Stimulated activated memory B cell treated with anti-CD40 and anti-IgM and Interleukin-4, amounts not matched to agents 10 μg/mL and 1 μg/mL and 100 μg/mL, for 72 hours (primary cell): ENCODE measurements at regions not wholly inside any gene's neighbourhood (a gene's known extent, or its start where the extent isn't known, plus 50 kb on each side); places are given as distances from the start of the nearest gene placed in this dataset.

Experiments
- ATAC-seq: fragments of 150-1000 bp; cut with Tn5 transposase; 2 replicates; pipeline ENCODE4 v1.10.0; 2021
- H3K27ac Mint-ChIP-seq: one replicate; pipeline ENCODE4 v1.8.0; 2022; ENCODE audit warnings: mild to moderate bottlenecking, mixed read lengths
- H3K27me3 Mint-ChIP-seq: one replicate; pipeline ENCODE4 v1.8.0; 2022; ENCODE audit warnings: mixed read lengths
- H3K36me3 Mint-ChIP-seq: one replicate; pipeline ENCODE4 v1.8.0; 2022; ENCODE audit warnings: mixed read lengths
- H3K4me1 Mint-ChIP-seq: one replicate; pipeline ENCODE4 v1.8.0; 2022; ENCODE audit warnings: mixed read lengths
- H3K4me3 Mint-ChIP-seq: one replicate; pipeline ENCODE4 v1.8.0; 2022; ENCODE audit warnings: mild to moderate bottlenecking, moderate library complexity, mixed read lengths
- H3K9me3 Mint-ChIP-seq: one replicate; pipeline ENCODE4 v1.8.0; 2022; ENCODE audit warnings: mixed read lengths

DNA sequence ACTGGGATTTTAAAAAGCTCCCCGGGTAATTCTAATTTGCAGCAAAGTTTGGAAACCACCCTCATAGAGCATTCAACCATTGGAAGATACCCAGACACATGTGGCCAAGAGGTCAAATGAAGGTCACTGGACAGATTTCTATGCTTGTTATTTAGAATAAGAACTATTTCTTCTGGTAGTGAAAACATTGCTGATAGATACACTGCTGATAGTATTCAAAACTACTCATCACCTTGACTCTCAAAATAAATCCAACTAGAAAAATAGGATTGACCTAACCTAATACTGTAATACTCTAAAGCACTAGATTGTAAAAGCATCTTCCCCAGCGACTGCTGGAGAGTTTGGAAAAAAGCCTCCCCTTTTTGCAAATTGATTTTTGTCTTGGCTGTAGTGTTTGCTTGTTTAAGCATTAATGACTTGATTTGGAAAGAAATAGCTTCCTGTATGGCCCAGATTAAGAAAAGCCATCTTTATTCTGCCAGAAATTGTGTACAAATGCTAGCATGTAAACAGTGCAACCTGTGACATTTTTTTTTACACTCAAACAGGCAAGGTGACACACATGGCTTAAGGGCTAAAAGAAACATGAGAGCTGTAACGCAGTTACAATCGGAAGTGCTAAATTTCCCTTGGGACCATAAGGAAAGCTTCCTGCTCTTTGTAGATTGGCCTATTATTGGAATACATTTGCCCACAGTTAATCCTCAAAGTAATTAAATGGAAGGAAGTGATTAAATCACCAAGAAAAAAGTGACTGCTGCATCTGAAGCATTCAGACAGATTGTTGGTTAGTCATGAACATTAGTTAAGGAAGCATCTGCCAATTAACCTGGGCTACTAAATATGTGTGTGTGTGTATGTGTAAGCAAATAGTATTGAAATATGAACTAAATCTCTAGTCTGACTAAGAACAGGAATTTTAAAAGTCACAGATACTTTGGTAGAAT is 356.5 kb upstream of the ATP2B1 start:
- peaks cover 2% of the 10 kb centered on the region for H3K36me3 Mint-ChIP-seq
- no peak overlapping the region for H3K4me3 Mint-ChIP-seq
- H3K9me3 Mint-ChIP-seq: peaks cover 2% of the 10 kb centered on the region
- no peaks in the 10 kb centered on the region for H3K27me3 Mint-ChIP-seq
- no peak overlapping the region for H3K27ac Mint-ChIP-seq
- no peak for ATAC-seq
- H3K4me1 Mint-ChIP-seq: peaks cover 7% of the 10 kb centered on the region

DNA sequence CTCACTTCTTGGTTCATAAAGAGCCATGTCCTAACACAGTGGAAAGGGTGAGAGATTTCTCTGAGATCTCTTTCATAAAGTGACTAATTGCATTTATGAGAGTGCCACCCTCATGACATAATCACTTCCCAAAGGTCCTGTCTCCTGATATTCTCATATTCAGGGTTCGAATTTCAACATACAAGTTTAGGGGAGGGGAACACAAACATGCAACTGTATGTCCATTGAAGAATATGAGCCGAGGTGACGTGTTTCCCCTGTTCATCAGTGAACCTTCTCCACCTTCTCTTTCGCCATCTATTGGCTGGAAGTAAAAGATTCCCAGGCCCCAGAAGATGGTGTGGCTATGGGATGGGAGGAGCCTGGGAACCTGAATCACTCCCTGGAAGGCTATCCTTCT is 354.2 kb upstream of the ATP2B1 start:
- Mint-ChIP-seq H3K4me3 (no peak overlapping the region), H3K27ac (no peak overlapping the region), H3K36me3 (no peaks in the 10 kb centered on the region), H3K27me3 (no peaks in the 10 kb centered on the region), H3K4me1 (peaks cover 7% of the 10 kb centered on the region), H3K9me3 (no peaks in the 10 kb centered on the region)
- ATAC-seq: no peak

DNA sequence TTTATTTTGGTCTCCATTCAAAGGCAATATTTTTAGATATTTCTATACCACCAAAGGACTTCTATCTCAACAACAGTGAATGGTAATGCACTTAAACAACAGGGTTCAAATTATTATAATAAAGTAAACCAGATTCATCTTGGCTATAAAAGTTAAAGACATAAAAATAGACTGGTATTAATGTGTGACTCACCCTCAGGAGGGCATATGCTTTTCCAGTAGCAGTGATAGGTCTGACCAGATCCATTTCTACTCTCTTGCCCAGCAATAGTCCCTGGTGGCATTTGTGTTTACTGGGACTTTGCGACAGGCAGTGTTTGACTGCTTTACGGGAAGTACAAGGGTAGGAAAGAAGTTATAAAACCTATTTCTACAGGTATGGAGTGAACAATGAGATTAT is 353.2 kb upstream of the ATP2B1 start:
- no peak for ATAC-seq
- H3K9me3 Mint-ChIP-seq: no peaks in the 10 kb centered on the region
- no peak overlapping the region for H3K4me3 Mint-ChIP-seq

GRCh38 chr12:90060031-90060430 is 351.4 kb upstream of the ATP2B1 start:
- no peaks in the 10 kb centered on the region for H3K27me3 Mint-ChIP-seq
- no peaks in the 10 kb centered on the region for H3K9me3 Mint-ChIP-seq
- no peaks in the 10 kb centered on the region for H3K36me3 Mint-ChIP-seq
- no peak overlapping the region for H3K27ac Mint-ChIP-seq
- H3K4me1 Mint-ChIP-seq: peaks cover under 1% of the 10 kb centered on the region
- no peak for ATAC-seq
- H3K4me3 Mint-ChIP-seq: no peak overlapping the region

More for the DNA sequence above, 353.2 kb upstream of the ATP2B1 start:
- no peaks in the 10 kb centered on the region for H3K27me3 Mint-ChIP-seq
- no peaks in the 10 kb centered on the region for H3K36me3 Mint-ChIP-seq
- H3K27ac Mint-ChIP-seq: no peak overlapping the region
- H3K4me1 Mint-ChIP-seq: peaks cover 7% of the 10 kb centered on the region

DNA sequence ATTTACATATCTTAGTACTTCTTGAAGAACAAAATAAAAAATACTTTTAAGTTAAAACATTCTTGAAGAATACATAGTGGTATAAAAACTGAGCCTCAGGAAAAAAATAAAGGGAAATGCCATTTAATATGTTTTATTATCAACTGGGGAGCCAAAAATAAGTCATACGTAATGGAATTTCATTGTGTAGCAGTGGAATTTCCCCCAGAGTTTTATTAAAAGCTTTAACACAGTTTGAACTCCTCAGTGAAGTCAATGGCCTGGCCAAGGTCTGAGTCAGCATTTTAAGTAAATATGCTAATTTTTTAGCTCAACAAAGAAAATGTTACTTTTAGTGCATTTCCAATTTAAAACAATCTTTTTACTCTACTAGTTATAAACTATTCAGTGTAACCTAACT is 350.1 kb upstream of the ATP2B1 start:
- ATAC-seq: no peak
- H3K27ac Mint-ChIP-seq: no peak overlapping the region
- H3K27me3 Mint-ChIP-seq: no peaks in the 10 kb centered on the region
- no peaks in the 10 kb centered on the region for H3K9me3 Mint-ChIP-seq
- no peaks in the 10 kb centered on the region for H3K4me1 Mint-ChIP-seq
- H3K4me3 Mint-ChIP-seq: no peak overlapping the region
- H3K36me3 Mint-ChIP-seq: no peaks in the 10 kb centered on the region

DNA sequence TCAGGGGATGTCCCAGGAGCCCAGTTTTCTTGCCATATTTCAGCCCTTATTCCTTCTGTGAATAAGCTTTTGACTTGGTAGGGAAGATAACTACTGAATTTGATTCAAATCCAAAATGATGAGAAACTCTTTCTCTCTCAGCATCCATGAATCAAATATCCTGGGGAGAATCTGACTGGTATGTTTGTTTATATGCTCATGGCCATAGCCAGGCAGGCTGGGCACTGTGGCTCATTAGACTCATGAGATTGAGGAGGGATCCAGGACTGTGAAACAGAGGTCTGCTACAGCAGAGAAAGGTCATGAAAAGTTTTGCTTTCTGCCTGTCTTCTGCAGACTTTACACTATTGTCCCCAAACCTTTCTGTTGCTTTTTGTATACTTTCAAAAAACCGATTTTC is 346.4 kb upstream of the ATP2B1 start:
- ATAC-seq: no peak
- H3K4me1 Mint-ChIP-seq: no peaks in the 10 kb centered on the region

DNA sequence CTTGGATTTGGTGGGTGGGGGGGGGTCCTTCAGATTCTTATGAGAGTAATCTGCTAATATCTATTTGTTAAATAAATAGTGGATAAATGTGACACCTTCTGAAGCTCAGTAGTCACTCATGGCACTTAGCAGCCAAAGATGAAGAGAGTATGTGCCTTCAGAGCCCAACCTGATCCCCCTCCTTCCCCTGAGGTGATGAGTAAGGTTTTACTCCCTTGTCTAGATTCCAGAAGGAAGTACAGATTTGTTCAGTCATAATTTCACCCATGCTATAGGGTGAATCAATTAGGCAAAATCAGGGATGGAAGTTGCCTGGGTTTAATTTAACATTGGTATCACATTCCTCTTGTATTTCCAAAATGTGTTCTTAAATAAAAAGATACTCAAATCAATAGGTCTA is 340.3 kb upstream of the ATP2B1 start:
- Mint-ChIP-seq H3K4me3 (no peak overlapping the region), H3K4me1 (no peaks in the 10 kb centered on the region), H3K36me3 (no peaks in the 10 kb centered on the region), H3K9me3 (peaks cover 2% of the 10 kb centered on the region), H3K27me3 (no peaks in the 10 kb centered on the region), H3K27ac (no peak overlapping the region)
- no peak for ATAC-seq

More for the DNA sequence above, 346.4 kb upstream of the ATP2B1 start:
- no peak overlapping the region for H3K27ac Mint-ChIP-seq
- no peaks in the 10 kb centered on the region for H3K36me3 Mint-ChIP-seq
- peaks cover 2% of the 10 kb centered on the region for H3K9me3 Mint-ChIP-seq
- H3K4me3 Mint-ChIP-seq: no peak overlapping the region
- no peaks in the 10 kb centered on the region for H3K27me3 Mint-ChIP-seq

DNA sequence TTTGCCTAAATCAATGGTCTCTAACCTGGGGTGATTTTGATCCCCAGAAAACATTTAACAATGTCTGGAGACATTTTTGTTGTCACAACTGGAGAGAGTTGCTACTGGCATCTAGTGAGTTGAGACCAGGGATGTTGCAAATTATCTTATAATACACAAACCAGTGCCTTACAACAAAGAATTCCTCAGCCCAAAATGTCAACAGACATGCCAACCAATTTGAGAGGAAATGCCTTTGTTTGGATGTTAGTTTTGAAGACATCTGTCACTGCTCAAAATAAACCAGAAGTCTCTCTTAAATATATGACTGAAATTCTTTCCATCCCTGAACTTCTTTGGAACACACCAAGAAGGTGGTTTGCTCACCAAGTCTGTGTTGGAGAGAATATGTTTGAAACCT is 336.9 kb upstream of the ATP2B1 start:
- Mint-ChIP-seq H3K4me3 (no peak overlapping the region), H3K36me3 (no peaks in the 10 kb centered on the region), H3K4me1 (peaks cover 4% of the 10 kb centered on the region), H3K9me3 (no peaks in the 10 kb centered on the region), H3K27me3 (no peaks in the 10 kb centered on the region), H3K27ac (no peak overlapping the region)
- ATAC-seq: no peak

- Mint-ChIP-seq H3K4me1 (peaks cover 4% of the 10 kb centered on the region), H3K9me3 (no peaks in the 10 kb centered on the region), H3K36me3 (no peaks in the 10 kb centered on the region), H3K27me3 (no peaks in the 10 kb centered on the region), H3K27ac (no peak overlapping the region), H3K4me3 (no peak overlapping the region)
- ATAC-seq: no peak
These were observed 335.4 kb upstream of the ATP2B1 start for GRCh38 chr12:90044069-90044468.

GRCh38 chr12:90042920-90043641 is 334.4 kb upstream of the ATP2B1 start:
- ATAC-seq: no peak
- peaks cover 4% of the 10 kb centered on the region for H3K4me1 Mint-ChIP-seq
- H3K27ac Mint-ChIP-seq: no peak overlapping the region
- no peaks in the 10 kb centered on the region for H3K36me3 Mint-ChIP-seq
- H3K9me3 Mint-ChIP-seq: no peaks in the 10 kb centered on the region
- no peaks in the 10 kb centered on the region for H3K27me3 Mint-ChIP-seq
- H3K4me3 Mint-ChIP-seq: no peak overlapping the region

- H3K36me3 Mint-ChIP-seq: peaks cover 10% of the 10 kb centered on the region
- ATAC-seq: no peak
- H3K27me3 Mint-ChIP-seq: no peaks in the 10 kb centered on the region
- H3K9me3 Mint-ChIP-seq: peaks cover 12% of the 10 kb centered on the region
- no peak overlapping the region for H3K27ac Mint-ChIP-seq
- H3K4me1 Mint-ChIP-seq: peaks cover 4% of the 10 kb centered on the region
- H3K4me3 Mint-ChIP-seq: no peak overlapping the region
These were observed 329.7 kb upstream of the ATP2B1 start for GRCh38 chr12:90038289-90038688.

DNA sequence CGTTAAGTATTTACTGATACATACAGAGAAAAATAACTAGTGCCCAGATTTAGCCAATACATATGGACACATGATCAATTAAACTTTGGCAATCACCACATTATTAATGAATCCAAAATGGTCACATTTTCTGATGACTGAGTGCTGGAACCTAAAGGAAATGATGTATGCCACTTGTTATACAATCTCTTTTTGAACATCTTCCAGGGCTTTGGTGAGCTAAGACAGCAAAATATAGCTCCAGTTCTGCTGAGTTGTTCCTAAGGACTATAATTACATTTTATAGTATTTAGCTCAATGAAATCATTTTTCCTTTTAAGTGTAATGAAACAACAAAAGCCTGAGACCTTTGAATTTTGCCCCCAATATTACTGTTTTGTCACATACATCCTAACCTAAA is 329.1 kb upstream of the ATP2B1 start:
- Mint-ChIP-seq H3K27me3 (no peaks in the 10 kb centered on the region), H3K9me3 (peaks cover 14% of the 10 kb centered on the region), H3K4me3 (no peak overlapping the region), H3K27ac (no peak overlapping the region), H3K4me1 (peaks cover 4% of the 10 kb centered on the region), H3K36me3 (peaks cover 10% of the 10 kb centered on the region)
- no peak for ATAC-seq

DNA sequence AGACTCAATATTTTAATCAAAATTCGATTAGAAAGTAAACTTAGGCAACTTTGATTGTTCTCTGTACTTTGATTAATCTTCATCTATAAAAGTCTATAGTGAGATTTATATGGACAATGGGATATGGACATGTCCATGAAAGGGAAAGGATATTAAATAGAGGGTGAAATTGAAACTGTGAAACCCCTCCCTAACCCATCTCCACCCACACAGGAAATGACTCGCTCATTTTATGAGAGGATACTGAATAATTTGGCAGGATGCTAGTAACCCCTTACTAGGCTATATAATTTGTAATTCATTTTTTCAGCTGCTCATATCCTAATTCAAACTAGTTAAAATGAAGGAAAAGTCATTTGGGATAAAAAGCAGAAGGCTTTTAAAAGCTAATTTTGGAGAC is 328.0 kb upstream of the ATP2B1 start:
- Mint-ChIP-seq H3K27me3 (no peaks in the 10 kb centered on the region), H3K36me3 (peaks cover 10% of the 10 kb centered on the region), H3K9me3 (peaks cover 14% of the 10 kb centered on the region), H3K27ac (no peak overlapping the region), H3K4me3 (no peak overlapping the region), H3K4me1 (no peaks in the 10 kb centered on the region)
- no peak for ATAC-seq

GRCh38 chr12:90030726-90031125 is 322.1 kb upstream of the ATP2B1 start:
- H3K27ac Mint-ChIP-seq: no peak overlapping the region
- no peak overlapping the region for H3K4me3 Mint-ChIP-seq
- peaks cover 7% of the 10 kb centered on the region for H3K9me3 Mint-ChIP-seq
- H3K27me3 Mint-ChIP-seq: no peaks in the 10 kb centered on the region
- H3K4me1 Mint-ChIP-seq: no peaks in the 10 kb centered on the region
- H3K36me3 Mint-ChIP-seq: peaks cover 5% of the 10 kb centered on the region
- ATAC-seq: no peak

- no peak for ATAC-seq
- Mint-ChIP-seq H3K36me3 (no peaks in the 10 kb centered on the region), H3K4me3 (no peak overlapping the region), H3K27me3 (no peaks in the 10 kb centered on the region), H3K27ac (no peak overlapping the region), H3K9me3 (peaks cover 3% of the 10 kb centered on the region), H3K4me1 (no peaks in the 10 kb centered on the region)
These were observed 320.7 kb upstream of the ATP2B1 start for GRCh38 chr12:90029317-90029716.

DNA sequence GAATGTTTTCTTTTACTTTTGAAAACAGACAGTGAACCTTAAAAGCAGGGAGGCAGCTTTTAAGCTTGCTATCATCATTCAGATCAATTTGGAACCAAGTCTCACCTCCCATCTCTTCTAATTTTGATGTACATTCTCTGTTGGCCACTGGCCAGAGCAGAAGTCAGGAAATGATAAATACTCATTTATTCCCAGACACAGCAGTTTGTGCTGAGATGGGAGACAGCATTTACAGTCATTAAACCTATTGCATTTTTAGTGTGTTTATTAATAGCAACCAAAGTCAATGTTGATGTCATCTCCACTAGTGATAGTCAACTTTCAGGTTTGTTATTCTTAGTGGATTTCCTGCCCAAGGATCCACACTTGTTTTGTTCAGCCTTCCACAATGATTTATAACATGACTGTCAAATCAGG is 320.0 kb upstream of the ATP2B1 start:
- Mint-ChIP-seq H3K27me3 (no peaks in the 10 kb centered on the region), H3K27ac (no peak overlapping the region), H3K36me3 (no peaks in the 10 kb centered on the region), H3K4me3 (no peak overlapping the region), H3K9me3 (peaks cover 3% of the 10 kb centered on the region), H3K4me1 (no peaks in the 10 kb centered on the region)
- no peak for ATAC-seq
